Left ventricle myocardium inferior (tissue), 1 donor: ENCODE measurements at regions not wholly inside any gene's neighbourhood (a gene's known extent, or its start where the extent isn't known, plus 50 kb on each side); places are given as distances from the start of the nearest gene placed in this dataset.

Experiments used
- DNase-seq: peaks from one replicate; pipeline ENCODE4 v3.0.0-alpha.2; 2020
- H3K27ac ChIP-seq: fragments of 200-600 bp; replicated peaks from 2 replicates; pipeline ENCODE4 v1.8.0; 2021
- H3K27me3 ChIP-seq: fragments of 200-600 bp; 2 replicates; pipeline ENCODE4 v1.8.0; 2021; ENCODE audit warnings: low read depth
- H3K36me3 ChIP-seq: fragments of 200-600 bp; 2 replicates; pipeline ENCODE4 v1.8.0; 2021
- H3K4me1 ChIP-seq: fragments of 200-600 bp; 2 replicates; pipeline ENCODE4 v1.8.0; 2021
- H3K4me3 ChIP-seq: fragments of 200-600 bp; 2 replicates; pipeline ENCODE4 v1.8.0; 2021; ENCODE audit warnings: mild to moderate bottlenecking, moderate library complexity
- H3K9me3 ChIP-seq: fragments of 200-600 bp; replicated peaks from 2 replicates; pipeline ENCODE4 v1.8.0; 2021
- CTCF ChIP-seq: fragments of 200-600 bp; IDR thresholded peaks from 2 replicates; pipeline ENCODE4 v1.8.0; 2021; ENCODE audit warnings: antibody characterized with exemption, mild to moderate bottlenecking, borderline replicate concordance
- intact Hi-C: fragments of 100-400 bp; cut with micrococcal nuclease; formaldehyde crosslinking; loops from one replicate; pipeline ENCODE4 v1.11.0; 2022
- donor health status: DM: no; HTN: yes; CAD: no; lungs with severe emphysema.

GRCh38 chr17:33370401-33370800 lies 77.3 kb upstream of the ASIC2 start:
- intact Hi-C loops: no loop called here
- no peaks in the 10 kb centered on the region for H3K9me3 ChIP-seq
- DNase-seq: no peak
- H3K36me3 ChIP-seq: no peaks in the 10 kb centered on the region
- H3K27ac ChIP-seq: no peak overlapping the region
- no peaks in the 10 kb centered on the region for H3K4me1 ChIP-seq
- peaks cover 75% of the 10 kb centered on the region for H3K27me3 ChIP-seq
- TF ChIP-seq CTCF: no peak
- no peak overlapping the region for H3K4me3 ChIP-seq

GRCh38 chr17:33371377-33371776 lies 78.3 kb upstream of the ASIC2 start:
- H3K4me1 ChIP-seq: no peaks in the 10 kb centered on the region
- H3K4me3 ChIP-seq: no peak overlapping the region
- DNase-seq: no peak
- H3K27me3 ChIP-seq: peaks cover 82% of the 10 kb centered on the region
- no peaks in the 10 kb centered on the region for H3K9me3 ChIP-seq
- no peaks in the 10 kb centered on the region for H3K36me3 ChIP-seq
- intact Hi-C loops: no loop called here
- no peak overlapping the region for H3K27ac ChIP-seq
- no peak for TF ChIP-seq CTCF

- H3K9me3 ChIP-seq: no peaks in the 10 kb centered on the region
- TF ChIP-seq CTCF: no peak
- H3K36me3 ChIP-seq: no peaks in the 10 kb centered on the region
- no peak overlapping the region for H3K4me3 ChIP-seq
- intact Hi-C loops: no loop called here
- no peak for DNase-seq
- H3K4me1 ChIP-seq: no peaks in the 10 kb centered on the region
- no peak overlapping the region for H3K27ac ChIP-seq
- H3K27me3 ChIP-seq: peaks cover 91% of the 10 kb centered on the region
Observed at GRCh38 chr17:33373273-33373672, 80.2 kb upstream of the ASIC2 start.

GRCh38 chr17:33375103-33375502 lies 82.0 kb upstream of the ASIC2 start:
- Histone ChIP-seq H3K27me3 (peaks cover 90% of the 10 kb centered on the region), H3K9me3 (no peaks in the 10 kb centered on the region), H3K27ac (no peak overlapping the region), H3K4me3 (no peak overlapping the region), H3K4me1 (no peaks in the 10 kb centered on the region), H3K36me3 (no peaks in the 10 kb centered on the region)
- no peak for TF ChIP-seq CTCF
- no peak for DNase-seq
- intact Hi-C loops: no loop called here

- TF ChIP-seq CTCF: no peak
- Histone ChIP-seq H3K9me3 (no peaks in the 10 kb centered on the region), H3K27me3 (peaks cover 90% of the 10 kb centered on the region), H3K27ac (no peak overlapping the region), H3K4me3 (no peak overlapping the region), H3K36me3 (no peaks in the 10 kb centered on the region), H3K4me1 (no peaks in the 10 kb centered on the region)
- DNase-seq: no peak
- intact Hi-C loops: no loop called here
Observed at GRCh38 chr17:33375783-33376182, 82.7 kb upstream of the ASIC2 start.
